Osteoblast (primary cell): ENCODE measurements at regions not wholly inside any gene's neighbourhood (a gene's known extent, or its start where the extent isn't known, plus 50 kb on each side); places are given as distances from the start of the nearest gene placed in this dataset.

Source experiments
- DNase-seq: peaks from one replicate; pipeline ENCODE4 v3.0.0; 2011; ENCODE audit warnings: low spot score, mixed read lengths; ENCODE audit not compliant: insufficient read length; ENCODE audit errors: missing footprints
- H2AFZ ChIP-seq: 2 replicates; pipeline ENCODE4 v1.6.0; 2011; ENCODE audit warnings: mild to moderate bottlenecking, low read length
- H3K27ac ChIP-seq: 2 replicates; pipeline ENCODE4 v1.5.1; 2011; ENCODE audit warnings: mild to moderate bottlenecking, low read depth, low read length, moderate library complexity
- H3K27me3 ChIP-seq: 2 replicates; pipeline ENCODE4 v1.6.0; 2012; ENCODE audit warnings: mild to moderate bottlenecking, control low read depth, inconsistent platforms, low read length, moderate library complexity; ENCODE audit not compliant: insufficient read depth
- H3K36me3 ChIP-seq: 2 replicates; pipeline ENCODE4 v1.5.1; 2011; ENCODE audit warnings: mild to moderate bottlenecking, low read length, control low read depth, moderate library complexity; ENCODE audit not compliant: insufficient read depth
- H3K4me1 ChIP-seq: 2 replicates; pipeline ENCODE4 v1.5.1; 2011; ENCODE audit warnings: mild to moderate bottlenecking, low read length, control low read depth, moderate library complexity; ENCODE audit not compliant: insufficient read depth
- H3K4me2 ChIP-seq: 2 replicates; pipeline ENCODE4 v1.6.0; 2011; ENCODE audit warnings: mild to moderate bottlenecking, low read length; ENCODE audit not compliant: insufficient read depth
- H3K4me3 ChIP-seq: fragments of 200-600 bp; sonication (generic); 3 replicates; pipeline ENCODE4 v1.5.1; 2012; ENCODE audit warnings: mild to moderate bottlenecking, low read length, inconsistent platforms; ENCODE audit not compliant: insufficient read depth
- H3K79me2 ChIP-seq: 2 replicates; pipeline ENCODE4 v1.6.0; 2012; ENCODE audit warnings: mild to moderate bottlenecking, low read length, control low read depth, inconsistent platforms; ENCODE audit not compliant: insufficient read depth
- H3K9me3 ChIP-seq: 2 replicates; pipeline ENCODE4 v1.5.1; 2011; ENCODE audit warnings: low read depth, low read length, control low read depth
- H4K20me1 ChIP-seq: 2 replicates; pipeline ENCODE4 v1.6.0; 2012; ENCODE audit warnings: mild to moderate bottlenecking, low read length, control low read depth; ENCODE audit not compliant: insufficient read depth
- TF ChIP-seq, protein P1 (sequence below): IDR thresholded peaks from 2 replicates; pipeline ENCODE4 v1.5.1; 2011; ENCODE audit warnings: mild to moderate bottlenecking, low read depth, low read length, moderate library complexity; ENCODE audit errors: extremely low read depth

DNA sequence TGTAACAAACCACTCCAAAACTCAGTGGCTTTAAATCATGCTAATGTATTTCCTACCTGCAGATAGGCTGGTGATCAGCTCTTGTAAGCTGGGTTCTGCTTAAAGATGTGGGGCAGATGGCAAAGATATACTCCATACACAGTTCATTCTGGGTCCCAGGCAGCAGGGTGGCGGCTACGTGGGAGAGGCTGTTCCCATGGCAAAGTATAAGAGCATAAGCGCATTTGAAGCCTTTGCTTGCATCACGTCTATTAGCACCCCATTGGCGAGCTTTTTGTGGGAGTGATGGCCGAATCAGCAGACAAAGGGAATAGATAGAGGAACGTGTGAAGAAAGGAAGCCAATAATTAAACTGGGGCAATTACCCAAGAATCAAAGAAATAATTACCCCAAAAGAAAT, 523.1 kb downstream of the SPATA31D1 start:
- Histone ChIP-seq H4K20me1 (no peaks in the 10 kb centered on the region), H3K9me3 (no peaks in the 10 kb centered on the region), H3K27me3 (peaks cover 5% of the 10 kb centered on the region), H3K36me3 (no peaks in the 10 kb centered on the region), H3K4me1 (peaks cover 8% of the 10 kb centered on the region), H3K27ac (no peak overlapping the region), H3K4me3 (no peak overlapping the region), H2AFZ (no peak overlapping the region), H3K79me2 (no peaks in the 10 kb centered on the region), H3K4me2 (no peak overlapping the region)
- TF ChIP-seq, protein P1, sequence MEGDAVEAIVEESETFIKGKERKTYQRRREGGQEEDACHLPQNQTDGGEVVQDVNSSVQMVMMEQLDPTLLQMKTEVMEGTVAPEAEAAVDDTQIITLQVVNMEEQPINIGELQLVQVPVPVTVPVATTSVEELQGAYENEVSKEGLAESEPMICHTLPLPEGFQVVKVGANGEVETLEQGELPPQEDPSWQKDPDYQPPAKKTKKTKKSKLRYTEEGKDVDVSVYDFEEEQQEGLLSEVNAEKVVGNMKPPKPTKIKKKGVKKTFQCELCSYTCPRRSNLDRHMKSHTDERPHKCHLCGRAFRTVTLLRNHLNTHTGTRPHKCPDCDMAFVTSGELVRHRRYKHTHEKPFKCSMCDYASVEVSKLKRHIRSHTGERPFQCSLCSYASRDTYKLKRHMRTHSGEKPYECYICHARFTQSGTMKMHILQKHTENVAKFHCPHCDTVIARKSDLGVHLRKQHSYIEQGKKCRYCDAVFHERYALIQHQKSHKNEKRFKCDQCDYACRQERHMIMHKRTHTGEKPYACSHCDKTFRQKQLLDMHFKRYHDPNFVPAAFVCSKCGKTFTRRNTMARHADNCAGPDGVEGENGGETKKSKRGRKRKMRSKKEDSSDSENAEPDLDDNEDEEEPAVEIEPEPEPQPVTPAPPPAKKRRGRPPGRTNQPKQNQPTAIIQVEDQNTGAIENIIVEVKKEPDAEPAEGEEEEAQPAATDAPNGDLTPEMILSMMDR: no peak
- DNase-seq: no peak

- TF ChIP-seq, protein P1: no peak
- H3K4me2 ChIP-seq: peak overlapping the region; percentile 72
- no peak overlapping the region for H3K4me3 ChIP-seq
- no peak overlapping the region for H2AFZ ChIP-seq
- DNase-seq: no peak
- H4K20me1 ChIP-seq: no peaks in the 10 kb centered on the region
- no peaks in the 10 kb centered on the region for H3K9me3 ChIP-seq
- H3K36me3 ChIP-seq: no peaks in the 10 kb centered on the region
- no peaks in the 10 kb centered on the region for H3K79me2 ChIP-seq
- no peak overlapping the region for H3K27ac ChIP-seq
- peaks cover 8% of the 10 kb centered on the region for H3K4me1 ChIP-seq
- H3K27me3 ChIP-seq: peaks cover 8% of the 10 kb centered on the region
Measured at GRCh38 chr9:82512728-82513127, 524.2 kb downstream of the SPATA31D1 start.

DNA sequence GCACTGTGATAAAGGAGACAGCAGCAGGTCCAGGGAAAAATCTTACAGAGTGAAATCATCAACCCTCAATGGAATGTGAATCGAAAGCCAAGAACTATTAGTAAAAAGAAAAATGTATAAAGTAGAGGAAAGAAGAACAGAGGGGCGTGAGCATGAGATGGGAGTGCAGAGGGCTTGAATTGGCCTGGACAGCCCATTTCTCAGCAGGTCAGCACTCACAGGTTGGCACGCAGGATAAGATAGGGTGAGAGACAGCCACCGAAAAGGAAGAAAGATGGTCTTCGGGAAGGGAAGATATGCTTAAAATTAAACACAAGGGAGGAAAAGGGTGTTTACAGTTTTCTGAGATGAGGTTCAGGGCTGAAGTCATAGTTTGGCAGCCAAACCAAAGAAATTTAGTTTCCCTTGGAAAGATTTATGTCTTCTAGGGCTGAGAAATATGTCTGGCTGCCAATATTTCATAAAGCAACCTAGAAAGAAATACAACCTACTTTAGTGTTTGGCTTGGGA, 524.7 kb downstream of the SPATA31D1 start:
- Histone ChIP-seq H4K20me1 (no peaks in the 10 kb centered on the region), H3K36me3 (no peaks in the 10 kb centered on the region), H3K27ac (peak overlapping the region; percentile 32), H3K4me1 (peaks cover 8% of the 10 kb centered on the region), H3K27me3 (peaks cover 8% of the 10 kb centered on the region), H3K4me2 (peak overlapping the region; percentile 72), H3K4me3 (peak overlapping the region; percentile 39), H2AFZ (peak overlapping the region; percentile 77), H3K79me2 (no peaks in the 10 kb centered on the region), H3K9me3 (no peaks in the 10 kb centered on the region)
- no peak for DNase-seq
- TF ChIP-seq, protein P1: no peak

DNA sequence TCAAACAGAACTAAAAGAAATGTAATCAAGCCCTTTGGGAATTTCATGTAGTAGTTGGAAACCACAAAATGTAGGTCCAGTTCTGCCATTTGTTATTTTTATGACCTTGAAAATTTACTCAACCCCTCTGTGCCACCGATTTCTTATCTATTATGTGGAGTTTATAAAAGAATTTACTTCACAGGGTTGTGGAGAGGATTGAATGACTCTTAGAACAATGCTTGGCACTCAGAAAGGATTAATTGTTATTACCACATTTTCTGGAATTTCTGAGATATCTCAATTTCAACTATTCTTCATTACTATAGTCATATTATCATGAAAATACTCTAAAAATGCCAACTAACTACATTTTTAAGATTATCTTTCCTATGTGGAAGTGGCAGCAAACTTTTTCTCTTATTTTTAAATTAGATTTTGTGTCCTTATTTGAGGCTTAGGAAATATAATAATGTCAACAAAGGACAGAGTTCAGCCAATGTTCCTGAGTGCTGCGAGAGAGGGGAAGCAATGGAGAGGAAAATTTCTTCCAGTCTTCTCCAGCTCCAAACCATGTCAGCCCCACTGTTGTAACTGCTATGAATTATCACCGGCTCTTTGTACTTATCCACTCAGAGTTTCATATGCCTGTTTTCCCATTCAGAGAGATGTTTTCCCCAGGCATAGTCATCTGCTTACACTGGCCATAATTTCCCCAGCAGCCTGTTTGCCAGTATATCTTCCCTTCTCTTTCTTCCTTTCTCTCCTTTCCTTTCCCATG, 525.6 kb downstream of the SPATA31D1 start:
- Histone ChIP-seq H3K36me3 (no peaks in the 10 kb centered on the region), H3K4me3 (no peak overlapping the region), H3K4me1 (peaks cover 8% of the 10 kb centered on the region), H3K27ac (no peak overlapping the region), H3K4me2 (no peak overlapping the region), H3K9me3 (no peaks in the 10 kb centered on the region), H2AFZ (no peak overlapping the region), H3K79me2 (no peaks in the 10 kb centered on the region), H4K20me1 (no peaks in the 10 kb centered on the region), H3K27me3 (peaks cover 8% of the 10 kb centered on the region)
- TF ChIP-seq, protein P1: no peak
- no peak for DNase-seq
